GM20000 (cell line): ENCODE measurements at regions not wholly inside any gene's neighbourhood (a gene's known extent, or its start where the extent isn't known, plus 50 kb on each side); places are given as distances from the start of the nearest gene placed in this dataset.

Experiments used
- DNase-seq: peaks from one replicate; pipeline ENCODE4 v3.0.0; 2012; ENCODE audit warnings: low spot score
- CTCF ChIP-seq: IDR thresholded peaks from 2 replicates; pipeline ENCODE4 v1.5.1; 2012; ENCODE audit warnings: mild to moderate bottlenecking, control low read depth; ENCODE audit errors: extremely low read depth, missing control alignments

- no peak for TF ChIP-seq CTCF
- DNase-seq = no peak
Observed at GRCh38 chr3:94356581-94356980, 293.7 kb downstream of the NSUN3 start.

GRCh38 chr3:94359996-94360395 lies 297.1 kb downstream of the NSUN3 start:
- DNase-seq = no peak
- TF ChIP-seq CTCF = no peak

DNA sequence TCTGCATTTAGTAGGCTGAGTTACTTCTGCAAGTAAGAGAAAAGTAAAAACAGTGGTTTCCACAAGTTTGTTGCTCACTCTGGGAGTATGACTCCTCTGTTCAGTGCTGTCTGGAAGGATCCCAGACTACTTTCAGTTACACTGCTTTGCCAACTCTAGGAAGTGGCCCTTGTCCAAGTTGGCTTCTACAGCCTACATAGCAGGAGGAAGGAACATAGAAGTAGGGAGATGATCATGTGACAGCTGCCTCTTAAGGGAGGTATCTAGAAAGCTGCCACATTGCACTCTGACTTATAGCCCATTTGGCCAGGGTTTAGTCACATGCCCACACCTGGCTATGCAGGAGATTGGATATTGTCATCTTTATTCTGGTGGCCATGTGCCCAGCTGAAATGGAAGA lies 298.1 kb downstream of the NSUN3 start:
- DNase-seq = no peak
- no peak for TF ChIP-seq CTCF

DNA sequence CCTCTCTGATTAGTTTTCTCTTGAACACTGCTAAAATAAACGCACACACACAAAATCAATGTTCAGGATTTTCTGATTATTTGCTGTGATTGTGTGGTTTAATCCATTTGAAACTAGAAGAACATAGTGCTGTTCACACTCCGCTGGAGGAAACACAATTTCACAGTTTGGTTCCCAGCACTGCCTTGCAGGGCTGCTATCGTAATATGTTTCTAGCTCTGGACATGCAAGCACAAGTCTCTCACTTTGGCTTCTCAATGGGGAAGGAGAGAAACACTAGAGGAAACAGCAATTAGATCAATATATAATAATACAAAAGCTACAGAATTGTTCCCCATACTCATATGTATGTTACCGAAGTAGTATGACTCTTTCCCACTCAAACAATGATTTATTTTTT lies 299.5 kb downstream of the NSUN3 start:
- no peak for TF ChIP-seq CTCF
- DNase-seq = no peak

- DNase-seq = no peak
- TF ChIP-seq CTCF = no peak
Observed at GRCh38 chr3:94365006-94365405, 302.1 kb downstream of the NSUN3 start.

- TF ChIP-seq CTCF = no peak
Observed at GRCh38 chr3:94372026-94372425, 309.2 kb downstream of the NSUN3 start.

DNA sequence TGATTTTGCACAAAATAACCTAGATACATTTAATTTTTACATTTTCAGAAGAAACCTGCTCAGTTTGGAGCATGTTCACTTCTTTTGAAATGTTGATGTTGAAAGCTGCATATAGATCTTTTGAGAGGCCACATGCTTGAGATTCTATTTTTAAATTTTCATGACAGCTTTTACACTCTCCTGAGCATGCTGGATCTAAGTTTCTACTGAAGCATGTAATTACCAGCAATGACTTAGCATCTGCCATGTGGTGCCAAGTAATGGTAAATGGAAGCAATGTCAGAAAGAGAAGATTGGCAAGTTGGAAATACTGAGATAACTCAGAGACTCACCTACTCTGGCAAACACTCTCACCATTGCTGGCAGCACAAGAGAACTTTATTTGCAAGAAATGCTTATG lies 310.6 kb downstream of the NSUN3 start:
- no peak for DNase-seq
- TF ChIP-seq CTCF = no peak

More at GRCh38 chr3:94372026-94372425, 309.2 kb downstream of the NSUN3 start:
- no peak for DNase-seq
